ENCODE measurements at regions not wholly inside any gene's neighbourhood (a gene's known extent, or its start where the extent isn't known, plus 50 kb on each side); places are given as distances from the start of the nearest gene placed in this dataset.
"Not testable (repeated sequence)": the region's sequence is repeated elsewhere in the genome, so short reads cannot be mapped to it uniquely, and the experiment has no call there.

DNA sequence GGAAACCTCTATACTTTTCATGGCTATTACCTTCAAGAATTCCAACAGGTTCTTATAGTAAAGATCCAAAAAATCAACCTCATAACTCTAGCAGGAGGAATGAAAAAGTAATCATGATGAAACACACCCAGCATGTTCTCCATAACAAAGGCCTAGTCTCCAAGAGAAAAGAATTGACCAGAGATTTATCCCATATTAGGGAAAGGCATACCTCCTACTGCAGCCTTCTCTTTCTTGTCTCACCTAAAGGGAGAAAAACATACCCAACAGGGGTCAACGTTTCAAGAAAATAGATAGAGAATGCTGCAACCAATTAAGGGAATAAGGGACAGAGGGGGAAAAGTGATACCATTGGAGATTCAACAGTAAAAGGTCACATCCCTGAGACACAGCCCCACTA, 262.5 kb downstream of the FRK start:
- no peak for DNase-seq

DNA sequence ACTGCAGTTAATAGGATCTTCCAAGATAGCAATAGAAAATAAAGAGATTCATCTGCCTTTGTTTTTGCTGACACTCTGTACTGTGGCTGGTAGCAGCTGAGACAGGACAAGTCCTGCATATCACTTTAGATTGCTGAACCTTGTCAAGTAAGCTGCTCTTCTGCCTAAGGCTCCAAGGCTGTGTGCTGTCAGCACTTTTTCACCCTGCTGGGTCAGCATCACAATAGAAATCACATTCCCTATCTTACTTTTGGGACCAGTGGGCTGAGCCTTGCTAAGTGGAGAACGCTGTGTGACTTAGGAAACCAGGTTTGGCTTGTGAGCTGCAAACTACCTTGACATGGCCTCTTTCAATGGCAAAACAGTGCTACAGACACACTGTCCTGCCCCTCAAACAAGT, 263.9 kb downstream of the FRK start:
- no peak for DNase-seq

DNA sequence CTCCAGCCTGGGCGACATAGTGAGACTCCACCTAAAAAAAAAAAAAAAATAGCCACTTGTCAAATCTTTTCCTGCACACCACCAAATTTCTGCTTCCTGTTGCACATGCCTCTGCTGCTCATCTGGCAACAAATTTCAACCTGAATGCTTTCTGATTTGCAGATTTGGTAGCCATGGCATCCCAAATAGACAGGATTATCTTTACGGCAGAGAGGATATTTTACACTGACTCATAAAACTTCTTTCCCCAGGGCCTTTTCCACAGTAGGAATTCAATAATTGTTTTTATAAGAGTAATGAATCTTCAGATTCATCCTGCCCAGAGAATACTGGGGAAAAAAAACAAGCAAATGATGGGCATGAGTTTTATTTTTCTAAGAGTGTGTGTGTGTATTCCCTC, 264.6 kb downstream of the FRK start:
- no peak for DNase-seq

DNA sequence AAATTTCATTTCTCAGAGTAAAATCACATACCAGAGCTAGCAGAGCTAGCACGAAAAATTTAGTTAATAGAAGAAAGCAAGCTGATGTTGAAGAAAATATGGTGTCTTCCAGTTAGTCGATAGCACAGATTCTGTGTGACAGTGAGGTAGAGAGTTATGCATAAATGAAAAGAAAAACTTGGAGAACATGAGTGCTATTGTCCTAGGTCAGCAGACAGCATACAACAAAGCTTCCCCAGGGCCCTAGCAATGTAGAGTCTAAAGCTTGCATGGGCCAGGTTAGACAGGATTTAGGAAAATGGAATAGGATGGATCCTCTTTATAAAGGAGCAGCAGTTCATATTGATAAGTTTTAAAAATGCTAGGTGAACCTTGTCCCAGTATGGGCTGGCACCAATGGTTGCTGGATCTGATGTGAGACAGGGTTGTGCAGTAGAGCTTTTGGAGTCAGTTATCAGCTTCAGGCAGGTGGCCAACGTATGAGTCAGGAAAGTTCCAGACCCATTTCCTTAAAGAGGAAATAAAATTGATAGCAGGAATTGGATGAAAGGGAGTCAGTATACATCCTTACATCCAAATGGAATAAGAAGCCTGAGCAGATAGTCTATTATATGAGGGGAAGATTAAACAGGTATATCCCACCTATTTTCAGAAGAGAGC, 277.2 kb downstream of the FRK start:
- no peak for DNase-seq

DNA sequence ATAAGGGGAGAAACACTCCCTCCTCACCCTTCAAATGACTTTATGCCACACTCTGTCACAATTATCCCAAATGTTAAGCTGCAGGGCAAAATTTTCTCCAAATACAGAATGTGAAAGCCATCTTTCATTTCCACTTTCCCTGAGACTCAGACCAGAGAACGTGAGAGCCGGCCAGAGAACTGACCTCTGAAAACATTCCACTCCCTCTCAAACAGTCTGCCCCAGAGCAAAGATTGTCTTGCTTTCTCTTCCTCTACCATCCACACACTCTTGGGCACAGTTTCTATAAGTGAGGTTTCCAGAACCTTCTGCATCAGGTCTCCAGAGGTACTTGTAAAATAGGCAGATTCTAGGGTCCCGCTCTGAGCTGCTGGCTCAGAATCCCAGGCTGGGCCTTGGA, 278.1 kb downstream of the FRK start:
- DNase-seq: no peak

DNA sequence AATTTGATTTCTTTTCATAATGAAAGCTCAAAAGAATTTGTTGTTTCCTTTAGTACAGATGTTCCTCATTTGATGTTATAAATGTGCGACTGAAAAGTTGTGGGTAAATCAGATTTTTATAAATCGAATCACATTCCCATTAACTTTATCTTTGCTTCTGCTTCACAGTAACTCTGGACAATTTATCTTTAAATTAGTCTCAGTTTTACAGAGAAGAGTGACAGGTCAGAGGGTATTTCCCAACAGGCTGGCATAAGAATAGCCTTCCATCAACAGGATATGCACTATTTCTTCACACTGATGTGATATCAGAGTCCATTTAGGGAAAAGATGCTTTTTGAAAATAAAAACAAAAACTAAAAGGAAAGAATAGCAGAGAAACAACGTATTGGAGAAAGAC, 286.9 kb downstream of the FRK start:
- no peak for DNase-seq

DNA sequence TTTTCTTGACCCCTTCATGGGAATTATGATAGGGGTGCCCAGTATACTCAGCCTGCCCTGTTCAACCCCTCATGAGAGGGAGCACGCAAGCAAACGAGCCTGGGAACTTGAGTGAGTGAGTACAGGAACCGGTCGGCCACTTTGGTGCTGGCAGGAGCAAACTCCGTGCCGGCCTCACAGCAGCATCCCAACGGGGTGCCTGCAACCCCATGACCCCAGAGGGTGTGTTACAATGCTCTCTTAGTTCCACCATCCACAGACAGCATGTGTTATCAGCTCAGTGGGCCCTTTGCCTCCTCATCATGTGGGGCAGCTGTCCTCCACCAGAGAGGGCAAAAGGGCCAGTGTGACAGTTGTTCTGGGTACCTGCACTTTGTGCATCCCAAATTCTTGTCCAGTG, 289.8 kb downstream of the FRK start:
- DNase-seq: no peak

DNA sequence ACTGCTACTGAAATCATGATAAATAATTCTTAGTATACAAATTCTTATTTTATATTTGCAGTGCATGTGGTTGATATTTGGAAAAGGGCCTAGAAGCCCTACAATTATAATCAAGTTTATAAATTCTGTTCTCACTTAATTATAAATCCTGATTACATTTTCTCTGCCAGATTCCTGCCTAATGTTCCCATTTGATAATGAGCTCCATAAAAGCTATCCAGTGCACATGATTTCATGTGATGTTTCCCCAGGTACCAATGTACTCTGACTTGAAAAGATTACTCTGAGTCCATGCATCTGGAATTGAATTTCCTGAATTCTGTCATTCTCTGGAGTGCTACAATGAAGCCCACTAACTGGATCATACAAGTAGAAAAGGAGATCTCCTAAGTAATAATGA, 292.2 kb downstream of the FRK start:
- no peak for DNase-seq

DNA sequence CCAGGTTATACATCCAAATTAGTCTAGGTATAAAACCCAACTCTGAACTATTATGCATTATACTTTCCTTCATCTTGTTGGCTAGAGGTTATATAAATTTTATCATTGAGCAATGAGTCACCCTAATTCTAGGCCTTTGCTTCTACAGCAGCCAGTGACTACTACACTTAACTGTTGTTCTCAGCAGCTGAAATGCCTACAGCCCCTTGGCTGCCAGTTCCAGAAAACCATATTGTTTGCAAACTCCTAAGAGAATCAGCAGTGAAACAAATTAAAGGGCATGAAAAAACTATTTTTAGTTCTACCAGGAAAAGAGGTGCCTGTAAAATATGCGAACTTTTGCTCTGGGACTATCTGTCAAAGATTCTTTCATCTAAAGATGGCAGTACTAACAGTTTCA, 292.8 kb downstream of the FRK start:
- DNase-seq: no peak

DNA sequence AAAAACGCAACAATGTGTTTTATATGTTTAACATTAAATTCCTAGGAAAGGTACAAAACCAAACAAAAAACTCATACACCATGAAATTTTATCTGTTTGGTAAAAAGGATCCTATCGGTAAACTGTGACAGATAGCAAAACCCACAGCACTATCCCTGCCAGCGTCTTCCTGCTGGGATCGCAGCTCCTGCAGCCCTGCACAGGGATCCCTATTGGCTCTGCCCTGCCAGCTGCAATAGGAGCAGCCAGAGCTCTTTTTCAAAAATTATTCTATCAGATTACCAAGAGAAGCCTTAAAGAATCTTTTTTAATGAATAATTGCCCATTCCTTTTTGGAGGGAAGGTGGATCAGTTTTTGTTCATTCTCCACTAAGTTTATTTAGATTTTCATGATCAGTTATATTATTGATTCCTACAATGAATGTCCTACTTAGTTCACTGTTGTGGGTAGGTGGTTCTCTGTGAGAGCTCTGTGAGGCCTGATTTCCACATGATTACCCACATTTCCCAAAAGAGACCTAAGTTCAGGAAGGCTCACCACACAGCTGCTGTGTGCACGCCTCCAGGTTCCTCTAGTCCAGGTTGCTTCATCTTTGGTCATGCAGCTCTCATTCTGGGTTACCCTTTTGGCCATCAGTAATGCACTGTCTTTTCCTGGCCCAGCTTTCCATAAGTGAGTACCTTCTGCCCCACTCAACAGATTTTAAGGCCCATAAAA, 293.8 kb downstream of the FRK start:
- DNase-seq: no peak

DNA sequence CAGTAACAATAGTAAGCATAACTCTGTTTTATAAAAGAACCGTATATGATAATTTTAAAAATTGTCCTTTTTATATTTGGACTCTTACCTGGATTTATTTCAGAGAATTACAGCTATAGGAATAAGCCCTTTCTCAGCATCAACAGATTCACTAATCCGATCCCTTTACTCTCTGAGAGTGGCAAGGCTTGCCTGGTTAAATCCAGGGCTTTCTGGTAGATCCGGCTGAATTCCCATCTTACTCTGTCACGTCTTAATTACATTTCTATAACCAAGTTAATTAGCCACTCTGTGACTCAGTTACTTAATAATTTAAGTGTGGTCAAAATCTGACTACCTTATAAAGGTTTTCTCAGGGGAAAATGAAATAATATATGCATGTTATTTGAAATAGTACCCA, 294.7 kb downstream of the FRK start:
- no peak for DNase-seq

DNA sequence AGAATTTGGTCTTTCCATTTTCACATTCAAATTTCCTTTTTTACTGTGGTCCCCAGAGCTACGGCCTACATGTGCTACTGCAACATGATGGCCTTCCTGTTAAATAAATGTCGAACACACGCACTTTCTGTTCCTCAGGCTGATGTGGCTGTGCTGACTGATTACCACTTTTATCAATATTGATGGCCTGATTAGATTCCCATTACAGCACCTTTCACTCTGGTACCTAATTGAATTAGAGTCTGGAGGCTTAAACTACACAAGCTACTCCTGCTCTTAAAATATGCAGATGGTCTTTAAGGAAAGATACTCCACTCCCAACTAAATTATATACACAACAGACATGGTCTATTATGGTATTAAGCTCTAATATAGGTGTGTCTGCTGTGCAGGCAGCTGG, 301.6 kb downstream of the FRK start:
- DNase-seq: no peak

DNA sequence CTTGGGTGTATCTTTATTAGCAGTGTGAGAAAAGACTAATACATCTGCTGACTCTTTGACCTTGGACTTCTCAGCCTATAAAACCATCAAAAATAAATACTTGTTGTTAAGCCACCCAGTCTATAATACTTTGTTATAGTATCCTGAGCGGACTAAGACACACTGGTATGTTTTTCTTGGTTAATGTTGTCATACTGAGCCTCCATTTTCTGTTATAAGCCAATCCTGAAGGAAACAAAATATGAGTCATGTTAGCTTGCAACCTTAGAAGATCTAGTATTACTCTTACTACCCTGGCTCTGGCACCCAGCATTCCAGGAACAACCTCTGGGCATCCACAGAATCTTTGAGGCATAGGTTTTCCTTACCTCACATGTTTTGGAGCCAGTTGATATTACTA, 307.2 kb downstream of the FRK start:
- no peak for DNase-seq

DNA sequence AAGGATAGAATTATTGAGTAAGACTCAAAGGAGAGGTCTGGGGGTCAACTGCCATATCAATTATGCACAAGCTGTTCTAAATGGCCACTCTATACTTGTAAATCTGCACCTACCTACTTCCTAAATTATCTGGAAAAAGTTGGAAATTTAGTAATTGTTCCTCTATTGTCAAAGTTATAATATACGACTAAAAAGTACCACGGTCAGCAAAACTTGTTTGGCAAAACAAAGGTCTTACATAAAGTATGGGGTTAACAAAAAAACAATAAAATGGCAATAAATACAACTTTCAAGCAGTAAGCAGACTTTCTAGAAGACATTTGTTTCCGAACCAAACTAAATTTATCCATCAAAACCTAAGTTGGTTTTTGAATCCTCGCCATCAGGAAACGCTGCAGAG, 309.7 kb downstream of the FRK start:
- DNase-seq: no peak

DNA sequence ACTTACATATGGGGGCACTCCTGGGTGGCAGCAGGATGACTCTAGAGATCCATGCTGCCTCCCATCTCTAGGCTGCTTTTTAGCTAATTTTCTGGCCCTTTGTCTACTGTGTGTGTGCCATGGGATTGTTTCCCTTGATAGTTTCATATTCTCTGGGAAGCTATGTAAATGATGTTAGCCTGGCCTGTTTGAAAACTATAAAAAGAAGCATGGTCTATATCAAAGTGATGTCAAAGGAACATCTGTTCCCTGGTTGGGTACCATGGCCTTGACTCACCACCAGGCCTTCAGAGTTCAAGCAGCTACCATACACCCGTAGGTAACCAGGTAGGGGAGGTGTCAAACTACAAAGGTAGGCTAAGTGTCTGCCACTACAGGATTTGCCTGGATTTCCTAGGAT, 310.4 kb downstream of the FRK start:
- no peak for DNase-seq

DNA sequence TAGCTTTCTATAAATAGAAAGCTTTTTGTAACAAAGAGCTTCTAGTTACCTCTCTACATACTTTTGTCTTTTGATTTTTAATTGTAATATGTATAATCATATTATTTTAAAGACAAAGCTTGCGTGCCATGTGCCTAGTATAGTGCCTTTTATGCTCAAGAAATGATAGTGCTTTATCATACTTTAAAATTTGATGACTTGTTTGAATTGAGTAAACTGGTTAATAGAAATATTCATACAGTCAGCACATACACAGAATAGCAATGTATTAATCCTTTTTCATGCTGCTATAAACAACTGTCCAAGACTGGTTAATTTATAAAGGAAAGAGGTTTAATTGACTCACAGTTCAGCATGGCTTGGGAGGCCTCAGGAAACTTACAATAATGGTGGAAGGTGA, 313.0 kb downstream of the FRK start:
- no peak for DNase-seq

DNA sequence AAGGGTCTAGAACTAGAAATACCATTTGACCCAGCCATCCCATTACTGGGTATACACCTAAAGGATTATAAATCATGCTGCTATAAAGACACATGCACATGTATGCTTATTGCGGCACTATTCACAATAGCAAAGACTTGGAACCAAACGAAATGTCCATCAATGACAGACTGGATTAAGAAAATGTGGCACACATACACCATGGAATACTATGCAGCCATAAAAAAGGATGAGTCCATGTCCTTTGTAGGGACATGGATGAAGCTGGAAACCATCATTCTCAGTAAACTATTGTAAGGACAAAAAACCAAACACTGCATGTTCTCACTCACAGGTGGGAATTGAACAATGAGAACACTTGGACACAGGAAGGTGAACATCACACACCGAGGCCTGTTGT, 314.1 kb downstream of the FRK start:
- DNase-seq: not testable (repeated sequence)

DNA sequence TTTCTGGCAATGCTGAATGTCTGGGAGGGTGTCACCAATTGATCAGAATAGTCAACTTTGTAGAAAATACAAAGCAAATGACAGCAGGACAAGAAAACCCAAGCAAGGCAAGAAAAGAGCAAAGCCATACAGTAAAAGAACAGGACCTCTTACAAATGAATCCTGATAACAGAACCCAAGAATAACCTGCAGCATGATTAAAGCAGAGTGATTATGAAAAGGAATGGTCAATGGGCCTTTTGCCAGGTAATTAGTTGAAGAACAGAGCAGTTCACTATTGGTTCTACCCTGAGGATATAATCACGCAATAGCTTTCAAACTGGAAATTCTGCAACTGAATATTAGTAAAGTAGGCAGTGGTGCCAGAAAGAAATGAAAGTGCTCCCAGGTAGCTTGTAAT, 319.8 kb downstream of the FRK start:
- no peak for DNase-seq

DNA sequence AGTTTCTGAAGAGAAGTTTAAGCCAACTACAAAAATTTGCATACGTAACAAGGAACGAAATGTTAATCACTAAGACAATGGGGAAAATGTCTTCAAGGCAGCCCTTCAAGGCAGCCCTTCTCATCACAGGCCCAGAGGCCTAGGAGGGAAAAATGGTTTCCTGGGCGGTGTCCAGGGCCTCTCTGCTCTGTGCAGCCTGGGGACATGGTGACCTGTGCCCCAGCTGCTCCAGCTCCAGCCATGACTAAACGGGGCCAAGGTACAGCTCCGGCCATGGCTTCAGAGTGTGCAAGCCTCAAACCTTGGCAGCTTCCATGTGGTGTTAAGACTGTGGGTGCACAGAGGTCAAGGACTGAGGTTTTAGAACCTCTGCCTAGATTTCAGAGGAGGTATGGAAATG, 325.1 kb downstream of the FRK start:
- no peak for DNase-seq

DNA sequence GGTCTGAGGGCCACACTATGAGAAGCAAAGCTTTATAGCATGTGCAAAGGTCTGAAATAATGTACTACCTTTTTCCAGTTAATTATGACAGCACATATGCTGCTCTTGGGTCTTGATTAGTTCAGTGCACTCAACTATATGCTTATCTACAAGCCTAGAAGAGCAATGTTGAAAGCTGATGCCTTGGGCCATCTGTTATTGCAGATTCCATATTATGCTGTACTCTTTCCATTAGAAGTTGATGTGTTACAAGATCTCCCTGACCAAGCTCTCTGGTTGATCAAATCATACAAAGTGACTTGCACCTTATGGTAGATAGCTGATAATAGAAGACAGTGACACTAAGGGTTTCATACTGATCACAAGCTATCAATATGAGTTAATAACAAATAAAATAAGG, 327.3 kb downstream of the FRK start:
- no peak for DNase-seq

DNA sequence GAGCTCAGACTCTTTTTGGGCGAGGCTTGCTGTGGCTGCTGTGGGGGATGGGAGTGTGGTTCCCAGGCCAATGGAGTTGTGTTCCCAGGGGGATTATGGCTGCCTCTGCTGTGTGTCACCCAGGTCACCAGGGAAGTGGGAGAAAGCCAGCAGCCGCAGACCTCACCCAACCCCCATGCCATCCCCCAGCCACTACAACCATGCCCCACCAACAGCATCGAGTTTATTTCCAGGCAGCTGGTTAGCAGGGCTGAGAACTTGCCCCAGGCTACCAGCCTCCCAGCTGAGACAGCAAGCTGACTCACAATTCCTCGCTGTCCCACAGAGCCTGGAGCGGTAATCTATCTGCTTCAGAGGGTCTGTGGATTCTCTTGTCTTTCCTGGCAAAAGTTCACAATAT, 331.7 kb downstream of the FRK start:
- no peak for DNase-seq

DNA sequence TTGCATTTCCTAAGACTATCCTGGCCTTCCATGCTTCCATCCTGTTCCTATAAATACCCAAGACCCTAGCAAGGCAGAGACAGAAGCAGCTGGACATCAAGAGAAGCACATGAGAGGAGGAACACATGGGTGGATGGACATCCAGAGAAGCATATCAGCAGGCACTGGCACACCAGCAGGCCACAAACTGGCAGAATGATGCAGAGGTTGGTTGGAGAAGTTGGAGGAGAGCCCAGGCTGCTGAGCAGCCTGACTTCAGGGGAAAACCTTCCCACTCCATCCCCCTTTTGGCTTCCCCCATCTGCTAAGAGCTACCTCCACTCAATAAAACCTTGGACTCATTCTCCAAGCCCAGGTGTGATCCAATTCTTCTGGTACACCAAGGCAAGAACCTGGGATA, 332.5 kb downstream of the FRK start:
- DNase-seq: no peak

DNA sequence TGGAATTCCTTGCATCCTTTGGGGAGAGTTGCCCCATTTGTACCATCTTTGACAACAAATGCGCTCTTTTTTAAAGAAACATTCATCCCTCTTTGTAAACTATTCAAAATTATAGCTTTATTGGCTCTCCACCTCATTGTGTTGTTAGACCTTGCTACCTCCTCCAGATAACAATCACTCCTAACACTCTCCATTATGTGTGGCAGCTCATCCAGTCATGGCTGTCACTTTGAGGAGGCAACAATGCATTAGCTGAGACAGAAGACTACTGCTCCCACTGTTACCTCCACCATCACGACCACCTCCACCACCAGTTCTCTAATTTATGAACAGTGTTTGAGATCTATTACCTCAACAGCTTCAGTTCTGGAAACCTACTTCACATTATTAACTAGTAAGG, 339.1 kb downstream of the FRK start:
- no peak for DNase-seq

DNA sequence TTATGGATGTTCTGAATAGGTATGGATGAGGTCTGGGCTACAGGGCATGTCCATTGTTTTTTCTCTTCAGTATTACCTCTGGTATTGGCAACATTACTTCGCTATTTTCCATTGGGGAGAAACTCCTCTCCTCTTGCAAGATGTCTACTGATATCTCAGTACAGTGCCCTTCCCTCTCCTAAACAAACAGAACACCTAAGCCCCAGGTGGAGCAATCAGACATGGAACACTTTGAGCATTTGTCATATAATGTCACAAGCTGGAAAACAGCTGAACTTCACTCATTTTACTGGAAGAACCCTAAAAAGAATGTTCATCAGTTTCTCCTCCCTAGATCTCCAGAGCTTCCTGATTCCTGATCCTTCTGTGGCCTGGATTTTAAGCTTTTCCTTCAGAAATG, 339.8 kb downstream of the FRK start:
- DNase-seq: no peak

DNA sequence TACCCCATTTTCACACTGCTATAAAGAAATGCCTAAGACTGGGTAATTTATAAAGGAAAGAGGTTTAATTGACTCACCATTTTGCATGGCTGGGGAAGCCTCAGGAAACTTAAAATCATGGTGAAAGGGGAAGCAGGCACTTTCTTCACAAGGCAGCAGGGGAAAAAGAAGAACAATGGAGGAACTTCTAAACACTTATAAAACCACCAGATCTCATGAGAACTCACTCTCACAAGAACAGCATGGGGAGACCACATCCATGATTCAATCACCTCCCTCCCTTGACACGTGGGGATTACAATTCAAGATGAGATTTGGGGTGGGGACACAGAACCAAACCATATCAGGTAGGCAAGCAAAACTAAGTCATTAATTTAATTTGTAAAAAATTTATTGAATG, 343.2 kb downstream of the FRK start:
- no peak for DNase-seq

All from right hindlimb (tissue), 1 donor.